ENCODE measurements at regions not wholly inside any gene's neighbourhood (a gene's known extent, or its start where the extent isn't known, plus 50 kb on each side); places are given as distances from the start of the nearest gene placed in this dataset.
A peak's percentile ranks its signal among the peaks of the same experiment; 100 is the strongest.
"Not testable (repeated sequence)": the region's sequence is repeated elsewhere in the genome, so short reads cannot be mapped to it uniquely, and the experiment has no call there.

DNA sequence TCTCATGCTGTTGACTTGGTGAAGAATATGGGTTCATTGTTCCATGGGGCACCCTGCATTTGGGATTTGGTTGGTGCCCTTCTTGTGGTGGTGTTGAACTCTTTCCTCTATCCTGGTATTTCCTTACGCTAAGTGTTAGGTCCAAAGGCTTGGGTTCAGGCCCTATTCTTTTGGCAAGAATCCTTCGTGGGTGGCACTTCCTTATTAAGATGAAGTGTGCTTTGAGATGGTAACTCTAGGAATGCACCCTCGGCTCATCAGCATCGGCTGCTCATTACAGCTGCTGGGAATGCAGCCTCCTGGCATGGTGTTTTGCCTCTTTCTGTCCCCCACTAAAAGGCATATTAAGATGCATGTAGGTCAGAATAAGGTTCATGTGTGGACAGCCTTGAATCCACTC, 380.7 kb downstream of the RPS24 start:
- DNase-seq (ENCODE audit: low read depth) = no peak

DNA sequence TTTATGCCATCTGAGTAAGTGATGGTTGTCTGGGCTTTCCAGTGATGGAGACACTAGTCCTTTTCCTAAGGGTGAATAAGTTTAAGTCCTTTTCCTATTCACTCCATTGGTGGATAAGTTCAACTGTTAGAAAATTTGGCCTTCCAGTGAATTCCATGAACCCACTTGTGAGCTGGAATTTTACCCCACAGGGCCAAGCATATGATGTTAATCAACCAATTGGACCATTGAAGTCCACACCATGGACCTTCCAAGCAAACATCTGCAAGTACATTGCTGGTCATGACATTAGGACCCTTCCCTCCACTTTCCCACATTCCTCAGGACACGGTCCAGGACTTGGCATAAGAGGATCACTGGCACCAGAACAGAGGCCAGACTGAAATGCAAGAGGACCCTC, 381.4 kb downstream of the RPS24 start:
- no peak for DNase-seq (ENCODE audit: low read depth)

DNA sequence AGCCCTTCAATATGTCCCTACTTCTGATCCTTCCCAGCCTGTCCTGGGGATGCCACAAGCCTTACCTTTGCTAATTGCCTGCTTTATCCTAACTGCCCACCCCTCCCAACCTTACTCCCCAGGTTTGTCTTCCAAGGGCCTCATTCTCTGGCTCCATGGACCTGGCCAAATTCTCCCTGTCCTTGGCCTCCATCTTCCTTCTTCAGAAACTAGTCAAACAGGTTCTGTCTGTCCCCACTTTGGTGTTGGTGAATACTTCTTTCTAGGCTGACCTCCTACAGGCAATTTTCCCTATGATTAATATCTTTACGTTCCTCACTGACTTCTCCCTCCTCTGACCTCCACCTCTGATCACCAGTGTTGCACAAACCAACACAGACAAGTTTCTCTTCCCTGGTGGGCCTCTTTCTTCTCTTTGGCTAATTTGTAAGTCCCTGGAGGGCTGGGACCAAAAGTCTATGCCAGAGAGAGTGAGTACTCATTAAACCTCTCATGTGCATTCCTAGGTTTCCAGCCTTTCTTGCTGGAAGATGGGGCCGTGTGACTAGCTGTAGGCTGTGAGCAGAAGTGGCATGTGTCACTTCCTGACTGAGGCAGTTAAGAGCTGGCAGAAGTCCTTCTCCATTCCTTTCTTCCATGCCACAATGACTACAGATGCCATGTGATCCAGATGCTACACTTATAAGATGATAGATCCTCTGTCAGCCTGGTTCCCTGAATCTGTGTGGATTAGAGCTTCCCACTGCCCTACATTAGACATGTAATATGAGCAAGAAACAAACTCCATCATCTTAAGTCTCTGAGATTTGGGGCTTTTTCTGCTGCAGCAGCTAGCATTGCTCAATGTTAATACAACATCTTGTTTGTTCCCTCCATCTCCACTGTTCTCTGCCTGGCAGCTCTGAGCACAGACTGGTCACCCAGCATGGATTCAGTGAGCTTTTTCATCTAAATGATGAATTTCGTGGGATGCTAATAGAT, 382.7 kb downstream of the RPS24 start:
- peak; percentile 72 for DNase-seq (ENCODE audit: low read depth)

DNA sequence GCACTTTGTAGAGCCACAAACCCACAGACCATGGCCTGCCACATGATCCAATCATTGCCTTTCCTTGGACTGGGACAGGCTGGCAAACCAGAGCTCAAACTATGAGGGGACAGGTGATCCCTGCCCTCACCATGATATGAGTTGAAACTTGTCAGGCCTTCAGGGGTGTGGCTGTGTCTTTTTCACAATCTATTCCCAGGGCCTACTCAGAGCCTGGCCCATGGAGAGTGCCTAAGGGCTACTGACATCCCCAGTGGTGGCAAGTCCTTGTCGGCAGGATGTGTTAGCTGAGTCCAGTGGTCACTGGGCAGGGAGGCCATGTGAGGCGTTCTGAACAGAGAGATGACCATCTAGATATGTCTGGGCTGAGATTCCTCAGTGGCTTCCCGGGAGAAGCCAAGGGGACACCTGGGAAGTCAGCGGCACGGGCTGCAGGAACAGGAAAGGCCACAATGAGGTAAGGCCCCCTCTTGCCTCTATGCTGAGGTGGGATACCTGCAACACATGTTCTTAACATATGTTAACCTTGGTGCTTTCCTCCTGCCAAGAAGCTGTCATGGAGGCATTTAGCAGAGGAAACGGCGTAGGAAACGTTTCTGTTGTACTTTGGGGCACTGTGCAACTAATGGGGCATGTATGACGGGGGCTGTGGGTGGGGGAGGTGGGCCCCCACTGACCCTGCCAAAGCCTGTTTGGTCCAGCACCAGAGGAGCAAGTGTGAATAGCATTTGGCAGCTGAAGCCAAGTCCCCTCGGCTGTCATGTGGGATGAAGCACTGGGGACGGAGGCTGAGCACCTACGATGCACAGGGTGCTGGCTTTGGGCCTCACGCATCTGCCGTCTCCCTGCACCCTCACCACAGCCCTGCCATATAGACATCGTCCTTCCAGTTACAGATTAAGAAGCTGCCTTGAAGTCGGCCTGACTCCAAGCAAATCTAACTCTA, 384.0 kb downstream of the RPS24 start:
- DNase-seq (ENCODE audit: low read depth) = no peak

DNA sequence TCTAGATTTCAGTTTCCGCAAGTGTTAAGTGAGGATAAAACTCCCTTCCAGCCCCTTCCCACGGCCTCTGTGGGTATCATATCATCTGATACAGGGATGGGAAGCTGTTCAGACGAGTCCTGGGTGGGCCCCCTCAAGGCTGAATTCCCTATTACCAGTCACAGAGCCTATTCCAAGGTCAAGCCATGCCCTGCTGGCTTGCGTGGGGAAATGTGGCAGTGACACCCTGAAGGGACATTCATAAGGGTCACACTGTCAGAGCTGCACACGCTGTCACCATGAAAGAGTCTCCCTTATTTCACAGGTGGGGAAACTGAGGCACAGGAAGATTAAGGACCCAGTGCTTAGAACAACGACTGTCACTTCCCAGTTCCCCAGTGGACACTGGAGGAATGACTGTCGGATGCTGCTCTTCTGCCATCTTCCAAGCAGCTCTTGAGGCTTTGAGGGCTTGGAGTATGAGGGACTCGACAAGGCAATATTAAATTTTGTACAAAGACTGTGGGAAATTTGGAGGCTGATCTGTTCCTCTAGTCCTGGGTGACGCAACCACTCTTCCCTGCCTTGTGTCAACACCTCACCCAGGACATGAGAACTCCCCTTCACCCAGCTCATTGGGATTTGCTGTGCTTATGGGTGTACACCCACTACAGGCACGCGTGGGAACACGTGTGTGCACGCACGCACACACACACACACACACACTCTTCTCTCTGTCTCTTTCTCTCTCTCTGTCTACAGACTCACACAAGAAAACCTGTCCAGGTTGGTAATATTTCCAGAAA, 386.0 kb downstream of the RPS24 start:
- DNase-seq (ENCODE audit: low read depth) = no peak

DNA sequence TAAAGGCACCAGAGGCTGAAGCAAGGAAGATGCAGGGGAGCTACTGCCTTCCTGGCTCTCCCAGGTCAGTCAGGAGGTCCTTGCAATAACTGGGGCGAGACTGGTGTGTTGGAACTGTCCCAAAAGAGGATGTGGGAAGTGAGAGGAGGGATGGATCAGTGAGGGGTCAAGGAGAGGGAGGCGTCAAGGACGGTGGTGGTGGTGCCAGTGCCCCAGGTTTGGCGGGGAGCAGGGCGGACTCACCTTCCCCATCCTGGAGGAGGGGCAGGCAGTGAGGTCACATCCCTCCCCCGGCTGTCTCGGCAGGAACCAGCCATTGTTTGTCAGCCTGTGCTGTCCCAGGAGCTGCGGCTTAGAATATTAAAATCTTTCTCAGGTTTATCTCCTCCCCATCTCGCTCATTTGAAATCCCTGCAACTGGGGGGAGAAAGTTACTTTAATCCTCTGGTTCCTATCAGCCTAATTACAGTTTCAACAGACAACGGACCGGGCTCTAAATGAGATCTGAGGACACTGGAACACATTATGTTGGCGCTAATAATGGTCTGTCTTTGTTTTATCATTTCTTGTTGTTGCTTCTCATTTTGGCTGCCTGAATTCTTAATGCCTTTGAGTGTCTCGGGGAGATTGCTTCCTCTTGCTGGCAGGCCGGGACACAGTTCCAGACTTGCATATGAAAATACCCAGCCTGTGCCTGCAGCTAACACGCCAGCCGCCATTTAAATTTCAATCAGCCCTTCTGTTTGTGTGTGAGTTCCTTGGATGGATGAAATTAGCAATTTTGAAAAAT, 387.5 kb downstream of the RPS24 start:
- no peak for DNase-seq (ENCODE audit: low read depth)

DNA sequence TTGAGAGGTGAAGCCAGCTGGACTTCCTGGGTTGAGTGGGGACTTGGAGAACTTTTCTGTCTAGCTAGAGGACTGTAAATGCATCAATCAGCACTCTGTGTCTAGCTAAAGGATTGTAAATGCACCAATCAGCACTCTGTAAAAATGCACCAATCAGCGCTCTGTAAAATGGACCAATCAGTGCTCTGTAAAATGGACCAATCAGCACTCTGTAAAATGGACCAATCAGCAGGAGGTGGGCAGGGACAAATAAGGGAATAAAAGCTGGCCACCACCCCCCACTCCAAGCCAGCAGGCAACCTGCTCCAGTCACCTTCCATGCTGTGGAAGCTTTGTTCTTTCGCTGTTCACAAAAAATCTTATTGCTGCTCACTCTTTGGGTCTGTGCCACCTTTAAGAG, 390.4 kb downstream of the RPS24 start:
- not testable (repeated sequence) for DNase-seq (ENCODE audit: low read depth)

DNA sequence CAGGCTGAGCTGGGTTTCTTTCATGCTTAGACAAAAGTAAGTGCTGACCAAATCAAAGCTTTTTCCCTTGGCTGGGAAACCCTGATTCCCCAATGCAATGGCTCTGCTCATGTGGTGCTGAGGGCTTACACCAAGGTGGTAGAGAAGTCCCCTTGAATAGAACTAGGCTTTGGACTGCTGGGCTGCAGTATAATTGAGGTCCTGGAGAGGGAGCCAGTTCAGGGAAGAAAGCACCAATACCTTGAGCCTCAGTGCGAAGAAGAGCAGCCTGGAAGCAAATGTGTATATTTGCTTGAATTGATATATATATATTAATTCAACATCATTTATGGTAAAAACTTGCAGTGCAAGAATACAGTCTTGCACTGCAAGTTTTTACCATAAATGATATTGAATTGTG, 391.1 kb downstream of the RPS24 start:
- DNase-seq (ENCODE audit: low read depth) = no peak

DNA sequence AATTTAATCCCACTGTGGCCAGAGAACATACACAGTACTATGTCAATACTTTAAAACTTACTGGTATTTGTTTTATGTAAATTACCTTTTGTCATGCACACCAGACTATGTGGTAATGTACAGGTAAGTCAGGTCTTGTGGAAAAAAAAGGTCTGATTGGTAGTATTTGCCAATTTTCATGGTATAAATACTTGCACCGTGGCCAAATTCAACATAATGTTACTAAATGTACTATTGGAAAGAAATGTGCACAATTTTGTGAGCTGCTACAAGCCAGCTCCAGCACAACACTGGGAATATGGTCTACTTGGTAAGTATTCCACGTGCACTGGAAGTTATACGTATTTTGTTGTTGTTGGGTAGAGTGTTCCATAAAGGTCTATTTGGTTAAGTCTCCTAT, 392.5 kb downstream of the RPS24 start:
- no peak for DNase-seq (ENCODE audit: low read depth)

DNA sequence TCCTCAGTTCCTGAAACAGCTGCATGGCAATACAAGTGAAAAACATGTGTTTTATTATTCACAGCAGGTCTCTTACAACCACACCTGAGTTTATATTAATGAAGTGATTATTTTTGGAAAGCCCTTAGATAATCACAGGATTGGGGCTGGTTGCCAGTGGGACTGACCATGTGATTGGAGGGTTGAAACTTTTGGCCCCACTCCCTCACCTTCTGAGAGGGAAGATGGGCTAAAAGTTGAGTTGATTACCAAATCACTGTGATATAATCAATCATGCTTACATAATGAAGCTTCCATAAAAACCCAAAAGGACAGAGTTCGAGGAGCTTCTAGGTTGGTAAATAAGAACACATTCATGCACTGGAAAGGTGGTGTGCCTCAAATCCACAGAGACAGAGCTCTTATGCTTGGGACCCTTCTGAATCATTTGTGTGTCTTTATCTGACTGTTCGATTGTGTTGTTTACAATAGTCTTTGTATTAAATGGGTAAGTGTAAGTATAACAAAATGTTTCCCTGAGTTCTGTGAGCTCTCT, 393.9 kb downstream of the RPS24 start:
- DNase-seq (ENCODE audit: low read depth) = no peak

DNA sequence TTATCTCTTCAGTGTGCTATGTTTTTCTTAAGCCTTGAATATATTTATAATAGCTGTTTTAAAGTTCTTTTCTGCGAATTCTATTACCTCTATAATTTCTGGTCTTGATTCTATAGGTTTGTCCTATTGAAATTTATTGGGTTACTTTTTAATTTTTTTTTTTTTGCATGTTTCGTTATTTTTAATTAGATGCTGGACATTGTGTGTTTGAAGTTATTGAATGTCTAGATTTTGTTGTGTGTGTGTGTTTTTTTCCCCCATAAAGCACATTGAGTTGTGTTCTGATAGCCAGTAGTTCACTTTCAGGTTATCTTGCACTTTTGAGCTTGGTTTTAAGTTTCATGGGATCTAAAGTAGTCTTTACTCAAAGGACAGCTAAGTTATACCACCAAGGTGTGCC, 394.9 kb downstream of the RPS24 start:
- DNase-seq (ENCODE audit: low read depth) = no peak

DNA sequence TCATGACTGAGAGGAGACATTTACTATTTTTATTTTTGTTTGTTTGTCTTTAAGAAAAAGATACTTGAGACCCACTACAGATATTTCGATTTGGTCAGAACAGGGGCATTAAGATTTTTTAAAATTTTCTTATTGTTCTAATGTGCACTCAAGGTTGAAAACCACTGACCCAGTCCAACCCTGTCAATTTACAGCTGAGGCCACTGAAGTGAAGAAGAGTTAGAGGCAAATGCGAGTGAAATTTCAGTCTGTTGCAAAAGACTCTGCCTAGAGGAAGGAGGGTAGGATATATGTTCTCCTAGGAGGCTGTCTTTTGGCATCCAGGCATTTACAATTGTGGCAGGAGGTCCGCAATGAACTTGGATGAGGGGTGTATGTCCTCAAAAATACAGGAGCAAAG, 396.3 kb downstream of the RPS24 start:
- DNase-seq (ENCODE audit: low read depth) = no peak

DNA sequence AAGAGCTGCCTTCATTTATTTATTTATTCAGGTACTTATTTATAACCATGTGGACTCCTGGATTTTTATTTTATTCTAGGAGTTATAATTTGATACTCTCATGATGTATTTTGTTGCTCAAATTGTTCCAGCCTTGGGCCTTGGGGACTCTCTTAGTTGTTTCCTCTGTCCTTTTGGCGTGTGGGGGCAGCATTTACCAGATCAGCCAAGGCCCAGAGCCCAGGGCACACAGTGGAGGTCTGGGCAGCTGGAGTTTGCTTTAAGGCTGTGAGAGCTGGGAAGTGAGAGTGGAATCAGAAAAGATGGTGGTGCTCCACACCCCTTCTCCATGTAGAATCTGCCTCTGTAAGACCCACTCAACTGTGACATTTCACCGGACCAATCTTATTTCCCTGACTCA, 398.9 kb downstream of the RPS24 start:
- DNase-seq (ENCODE audit: low read depth) = peak; percentile 38

DNA sequence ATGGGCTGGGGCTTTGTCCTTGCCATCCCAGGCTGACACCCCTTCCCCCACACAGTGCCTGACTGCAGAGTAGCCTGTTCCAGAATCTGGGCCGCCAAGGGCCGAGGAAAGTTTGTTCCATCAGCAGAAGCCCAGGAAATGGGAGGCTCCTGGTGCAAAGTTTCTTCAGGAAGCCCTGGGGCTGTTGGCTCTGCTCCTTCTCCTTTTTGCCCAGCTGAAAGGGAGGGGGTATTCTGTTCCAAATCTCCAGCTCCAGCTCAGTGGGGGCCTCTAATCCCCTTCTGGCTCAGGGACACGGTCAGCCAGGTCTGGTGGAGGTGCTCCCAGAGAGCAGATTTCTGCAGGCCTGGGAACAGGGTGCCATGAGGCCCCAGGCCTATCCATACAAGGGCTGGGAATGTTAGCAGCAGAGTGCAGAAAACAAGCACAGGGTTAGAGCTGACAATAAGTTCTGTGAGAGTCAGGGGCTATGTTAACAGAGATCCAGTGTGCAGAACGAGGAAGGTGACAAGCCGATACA, 399.5 kb downstream of the RPS24 start:
- DNase-seq (ENCODE audit: low read depth) = no peak

DNA sequence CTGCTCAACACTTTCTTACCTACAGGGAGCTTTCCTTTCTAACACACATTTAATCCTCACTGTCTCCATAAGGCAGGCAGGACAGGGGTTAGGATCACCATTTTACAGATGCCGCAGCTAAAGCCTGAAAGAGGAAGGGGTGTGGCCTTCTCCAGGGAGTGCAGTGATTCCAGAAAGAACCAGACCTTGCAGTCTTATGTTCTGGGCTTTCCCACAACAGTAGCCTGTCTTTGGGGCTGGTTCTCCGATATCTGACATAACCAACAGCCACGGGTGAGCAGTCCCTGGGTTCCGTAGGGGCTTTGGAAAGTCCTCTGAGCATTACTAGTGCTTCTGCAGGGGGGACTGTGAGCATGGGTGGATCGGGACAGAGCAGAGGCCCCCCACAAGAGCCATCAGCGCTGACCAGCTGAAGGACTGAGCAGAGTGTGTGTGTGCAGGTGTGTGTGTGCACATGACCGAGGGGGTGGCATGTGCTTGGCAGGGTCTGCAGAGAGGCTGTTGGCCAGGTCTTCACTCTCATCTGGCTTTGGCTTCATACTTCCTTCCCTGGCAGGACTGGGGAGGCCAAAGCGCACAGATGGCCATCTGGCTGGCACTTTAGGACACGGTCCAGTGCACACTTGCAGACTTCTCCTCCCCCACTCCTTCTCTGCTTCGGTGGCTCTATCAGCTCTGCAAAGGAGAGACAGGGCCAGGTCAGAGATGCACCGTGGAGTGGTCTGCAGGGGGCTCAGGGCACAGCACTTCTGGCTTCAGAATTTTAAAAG, 400.3 kb downstream of the RPS24 start:
- DNase-seq (ENCODE audit: low read depth) = no peak

DNA sequence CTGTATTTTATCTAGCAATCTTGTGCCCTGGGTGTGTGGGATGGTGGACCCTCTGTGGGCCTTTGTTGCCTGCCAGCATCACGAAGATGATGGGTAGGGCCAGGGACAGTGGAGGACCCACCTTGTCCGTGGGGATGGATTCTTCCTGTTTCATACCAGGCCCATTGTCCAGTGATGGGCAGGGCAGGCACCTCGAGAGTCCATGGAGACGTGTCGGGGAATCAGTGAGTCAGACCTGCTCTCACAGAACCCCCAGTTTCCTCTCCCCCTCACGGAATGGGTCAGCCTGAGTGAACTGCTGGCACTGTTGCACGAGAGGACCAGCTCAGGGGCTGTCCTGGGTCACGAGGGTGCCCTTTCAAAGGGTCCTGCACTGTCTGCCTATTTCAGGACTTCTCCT, 401.2 kb downstream of the RPS24 start:
- DNase-seq (ENCODE audit: low read depth) = no peak

DNA sequence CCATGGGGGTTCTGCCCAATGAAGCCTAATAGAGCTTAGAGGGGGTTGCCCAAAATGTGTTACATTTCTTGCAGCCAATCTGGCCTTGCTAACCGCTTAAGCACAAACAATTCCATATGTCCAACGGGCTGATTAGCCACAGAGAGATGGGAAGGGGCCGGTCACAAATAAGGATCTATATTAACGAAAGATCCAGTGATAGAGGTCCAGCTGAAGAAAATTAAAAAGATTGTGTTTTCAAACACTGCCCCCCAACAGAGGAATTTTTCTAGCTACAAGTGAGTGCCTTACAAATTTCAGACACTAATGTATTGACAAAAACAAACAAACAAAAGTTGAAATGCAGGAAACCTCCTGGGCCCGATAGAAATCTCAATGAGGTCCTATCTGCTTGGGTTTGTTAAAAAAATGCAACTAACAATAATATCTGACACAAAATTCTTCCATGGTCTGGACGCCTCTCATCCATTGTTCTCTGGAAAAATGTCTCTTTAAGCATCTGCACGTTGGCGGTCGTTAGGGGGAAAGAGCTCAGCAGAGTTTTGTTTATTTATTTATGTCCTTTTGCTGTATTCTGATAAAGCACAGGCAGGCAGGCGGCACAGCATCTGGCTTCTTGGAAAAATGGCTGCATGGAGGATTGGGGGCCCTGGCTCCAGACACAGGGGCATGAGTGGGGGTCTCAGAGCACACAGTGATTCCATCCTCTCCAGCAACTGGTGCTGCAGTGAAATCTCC, 402.0 kb downstream of the RPS24 start:
- no peak for DNase-seq (ENCODE audit: low read depth)

DNA sequence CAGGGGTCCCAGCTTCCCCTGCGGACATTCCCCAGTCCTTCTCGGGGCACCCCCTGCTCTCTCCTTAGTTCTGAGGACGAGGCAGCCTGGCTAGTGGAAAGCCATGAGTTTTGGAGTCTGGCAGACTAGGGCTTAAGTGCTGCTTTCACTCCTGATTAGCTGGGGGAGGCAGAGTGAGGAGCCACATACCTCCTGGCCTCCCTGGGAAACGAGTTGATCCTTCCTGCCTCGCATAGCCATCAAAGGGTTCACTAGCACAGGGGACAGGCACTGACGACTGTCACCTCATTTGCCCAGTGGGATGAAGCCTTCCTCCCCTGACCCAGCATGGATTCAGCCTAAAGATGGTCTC, 402.5 kb downstream of the RPS24 start:
- no peak for DNase-seq (ENCODE audit: low read depth)

All from Daoy (cell line).